HG03066 (cell line): ENCODE measurements at regions not wholly inside any gene's neighbourhood (a gene's known extent, or its start where the extent isn't known, plus 50 kb on each side); places are given as distances from the start of the nearest gene placed in this dataset.

ENCODE experiments used
- ATAC-seq: cut with Tn5 transposase; IDR thresholded peaks from one replicate; pipeline ENCODE4 v1.9.1; 2021; ENCODE audit warnings: low read depth; ENCODE audit not compliant: unreplicated experiment

- no peak for ATAC-seq
Observed at GRCh38 chr14:26395726-26396125, 202.1 kb downstream of the NOVA1 start.

- no peak for ATAC-seq
Observed at GRCh38 chr14:26394150-26394810, 203.6 kb downstream of the NOVA1 start.

- no peak for ATAC-seq
Observed at GRCh38 chr14:26392498-26392897, 205.3 kb downstream of the NOVA1 start.

- no peak for ATAC-seq
Observed at GRCh38 chr14:26389646-26390508, 208.0 kb downstream of the NOVA1 start.

- no peak for ATAC-seq
Observed at GRCh38 chr14:26385310-26385709, 212.5 kb downstream of the NOVA1 start.

- ATAC-seq = no peak
Observed at GRCh38 chr14:26382901-26383685, 214.7 kb downstream of the NOVA1 start.

GRCh38 chr14:26381405-26381804 lies 216.4 kb downstream of the NOVA1 start:
- no peak for ATAC-seq

GRCh38 chr14:26380637-26381036 lies 217.2 kb downstream of the NOVA1 start:
- ATAC-seq = no peak

- ATAC-seq = no peak
Observed at GRCh38 chr14:26379951-26380350, 217.9 kb downstream of the NOVA1 start.

GRCh38 chr14:26377150-26377549 lies 220.7 kb downstream of the NOVA1 start:
- ATAC-seq = no peak

GRCh38 chr14:26370115-26370514 lies 227.7 kb downstream of the NOVA1 start:
- ATAC-seq = no peak

- ATAC-seq = no peak
Observed at GRCh38 chr14:26363689-26364088, 234.1 kb downstream of the NOVA1 start.

- ATAC-seq = no peak
Observed at GRCh38 chr14:26344596-26344995, 253.2 kb downstream of the NOVA1 start.

GRCh38 chr14:26339381-26339780 lies 258.5 kb downstream of the NOVA1 start:
- no peak for ATAC-seq

- ATAC-seq = no peak
Observed at GRCh38 chr14:26338231-26338630, 259.6 kb downstream of the NOVA1 start.

GRCh38 chr14:26334288-26334687 lies 263.5 kb downstream of the NOVA1 start:
- ATAC-seq = no peak

GRCh38 chr14:26332966-26333365 lies 264.9 kb downstream of the NOVA1 start:
- ATAC-seq = no peak

GRCh38 chr14:26330982-26331381 lies 266.9 kb downstream of the NOVA1 start:
- ATAC-seq = no peak

- no peak for ATAC-seq
Observed at GRCh38 chr14:26328791-26329190, 269.0 kb downstream of the NOVA1 start.

- no peak for ATAC-seq
Observed at GRCh38 chr14:26323869-26324268, 274.0 kb downstream of the NOVA1 start.

GRCh38 chr14:26320886-26321285 lies 276.9 kb downstream of the NOVA1 start:
- no peak for ATAC-seq
